HL-60 (cell line): ENCODE measurements at regions not wholly inside any gene's neighbourhood (a gene's known extent, or its start where the extent isn't known, plus 50 kb on each side); places are given as distances from the start of the nearest gene placed in this dataset.

ENCODE experiments used
- GABPA ChIP-seq: IDR thresholded peaks from 2 replicates; pipeline ENCODE4 v1.6.1; 2012; ENCODE audit warnings: low read depth
- POLR2AphosphoS5 ChIP-seq: IDR thresholded peaks from 2 replicates; pipeline ENCODE4 v1.6.1; 2012; ENCODE audit warnings: low read depth
- TF ChIP-seq, protein P1 (sequence below): IDR thresholded peaks from one replicate; pipeline ENCODE4 v1.5.1; 2011; ENCODE audit warnings: low read length, control low read depth, inconsistent platforms; ENCODE audit not compliant: insufficient read depth

DNA sequence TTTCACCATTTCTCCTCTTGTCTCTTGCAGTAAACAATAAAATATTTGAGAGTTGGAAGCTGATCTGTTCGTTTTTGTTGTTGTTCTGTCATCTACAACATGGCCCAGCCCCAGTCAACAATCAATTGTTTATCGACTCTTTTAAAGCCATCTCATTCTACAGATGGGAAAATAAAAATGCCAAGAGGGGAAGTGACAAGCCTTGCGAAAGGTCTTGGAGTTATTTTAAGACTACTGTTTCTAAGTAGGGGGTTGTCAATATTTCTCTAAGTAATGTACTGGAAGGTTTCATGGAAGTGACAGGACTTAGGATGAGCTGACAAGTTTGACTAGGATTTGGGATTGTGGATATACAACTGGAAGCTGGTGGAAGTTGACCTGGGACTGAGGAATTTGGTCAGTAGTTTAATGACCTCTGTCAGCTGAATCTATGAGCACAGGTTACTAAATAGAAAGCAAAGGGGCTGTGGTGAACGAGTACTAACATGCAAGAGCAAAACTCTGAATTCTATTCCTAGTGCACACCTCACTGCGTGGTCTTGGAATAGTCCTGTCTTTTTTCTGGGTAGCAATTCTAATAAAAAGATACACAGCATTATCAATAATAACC is 57.5 kb upstream of the ADRB2 start:
- TF ChIP-seq GABPA, result no peak
- TF ChIP-seq, protein P1, sequence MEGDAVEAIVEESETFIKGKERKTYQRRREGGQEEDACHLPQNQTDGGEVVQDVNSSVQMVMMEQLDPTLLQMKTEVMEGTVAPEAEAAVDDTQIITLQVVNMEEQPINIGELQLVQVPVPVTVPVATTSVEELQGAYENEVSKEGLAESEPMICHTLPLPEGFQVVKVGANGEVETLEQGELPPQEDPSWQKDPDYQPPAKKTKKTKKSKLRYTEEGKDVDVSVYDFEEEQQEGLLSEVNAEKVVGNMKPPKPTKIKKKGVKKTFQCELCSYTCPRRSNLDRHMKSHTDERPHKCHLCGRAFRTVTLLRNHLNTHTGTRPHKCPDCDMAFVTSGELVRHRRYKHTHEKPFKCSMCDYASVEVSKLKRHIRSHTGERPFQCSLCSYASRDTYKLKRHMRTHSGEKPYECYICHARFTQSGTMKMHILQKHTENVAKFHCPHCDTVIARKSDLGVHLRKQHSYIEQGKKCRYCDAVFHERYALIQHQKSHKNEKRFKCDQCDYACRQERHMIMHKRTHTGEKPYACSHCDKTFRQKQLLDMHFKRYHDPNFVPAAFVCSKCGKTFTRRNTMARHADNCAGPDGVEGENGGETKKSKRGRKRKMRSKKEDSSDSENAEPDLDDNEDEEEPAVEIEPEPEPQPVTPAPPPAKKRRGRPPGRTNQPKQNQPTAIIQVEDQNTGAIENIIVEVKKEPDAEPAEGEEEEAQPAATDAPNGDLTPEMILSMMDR, result no peak
- TF ChIP-seq POLR2AphosphoS5, result no peak
